ENCODE measurements at regions not wholly inside any gene's neighbourhood (a gene's known extent, or its start where the extent isn't known, plus 50 kb on each side); places are given as distances from the start of the nearest gene placed in this dataset.

DNA sequence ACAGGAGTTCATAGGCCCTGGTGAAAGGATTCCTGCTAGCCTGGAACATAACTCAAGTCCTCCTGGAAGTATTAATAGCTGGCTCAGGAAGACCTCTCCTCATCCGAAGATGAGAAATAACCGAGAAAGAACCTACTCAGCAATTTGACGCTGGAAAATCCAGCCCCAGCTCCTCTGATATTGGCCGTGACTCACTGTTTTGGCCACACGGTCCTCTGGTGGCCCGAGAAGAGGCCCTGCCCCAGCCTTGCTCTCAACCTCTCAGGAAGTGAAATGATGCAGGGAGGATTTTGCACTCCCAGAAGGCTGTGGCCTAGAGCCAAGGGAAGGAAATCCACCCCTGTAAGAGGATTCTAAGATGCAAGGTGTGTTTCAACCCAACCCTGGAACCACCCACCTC lies 121.6 kb downstream of the MTPAP start:
- no peak for DNase-seq (ENCODE audit: extremely low spot score, unreplicated experiment)
- H3K9me3 Mint-ChIP-seq, result peaks cover 12% of the 10 kb centered on the region
- no peak overlapping the region for H3K27ac Mint-ChIP-seq
- peaks cover 27% of the 10 kb centered on the region for H3K4me1 Mint-ChIP-seq (ENCODE audit: unreplicated experiment)
- TF ChIP-seq, protein P1, sequence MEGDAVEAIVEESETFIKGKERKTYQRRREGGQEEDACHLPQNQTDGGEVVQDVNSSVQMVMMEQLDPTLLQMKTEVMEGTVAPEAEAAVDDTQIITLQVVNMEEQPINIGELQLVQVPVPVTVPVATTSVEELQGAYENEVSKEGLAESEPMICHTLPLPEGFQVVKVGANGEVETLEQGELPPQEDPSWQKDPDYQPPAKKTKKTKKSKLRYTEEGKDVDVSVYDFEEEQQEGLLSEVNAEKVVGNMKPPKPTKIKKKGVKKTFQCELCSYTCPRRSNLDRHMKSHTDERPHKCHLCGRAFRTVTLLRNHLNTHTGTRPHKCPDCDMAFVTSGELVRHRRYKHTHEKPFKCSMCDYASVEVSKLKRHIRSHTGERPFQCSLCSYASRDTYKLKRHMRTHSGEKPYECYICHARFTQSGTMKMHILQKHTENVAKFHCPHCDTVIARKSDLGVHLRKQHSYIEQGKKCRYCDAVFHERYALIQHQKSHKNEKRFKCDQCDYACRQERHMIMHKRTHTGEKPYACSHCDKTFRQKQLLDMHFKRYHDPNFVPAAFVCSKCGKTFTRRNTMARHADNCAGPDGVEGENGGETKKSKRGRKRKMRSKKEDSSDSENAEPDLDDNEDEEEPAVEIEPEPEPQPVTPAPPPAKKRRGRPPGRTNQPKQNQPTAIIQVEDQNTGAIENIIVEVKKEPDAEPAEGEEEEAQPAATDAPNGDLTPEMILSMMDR (conservative IDR thresholded peaks at IDR 0.05), result no peak
- peaks cover 3% of the 10 kb centered on the region for H3K36me3 Mint-ChIP-seq
- no peak overlapping the region for H3K4me3 Mint-ChIP-seq
- no peaks in the 10 kb centered on the region for H3K27me3 Mint-ChIP-seq

DNA sequence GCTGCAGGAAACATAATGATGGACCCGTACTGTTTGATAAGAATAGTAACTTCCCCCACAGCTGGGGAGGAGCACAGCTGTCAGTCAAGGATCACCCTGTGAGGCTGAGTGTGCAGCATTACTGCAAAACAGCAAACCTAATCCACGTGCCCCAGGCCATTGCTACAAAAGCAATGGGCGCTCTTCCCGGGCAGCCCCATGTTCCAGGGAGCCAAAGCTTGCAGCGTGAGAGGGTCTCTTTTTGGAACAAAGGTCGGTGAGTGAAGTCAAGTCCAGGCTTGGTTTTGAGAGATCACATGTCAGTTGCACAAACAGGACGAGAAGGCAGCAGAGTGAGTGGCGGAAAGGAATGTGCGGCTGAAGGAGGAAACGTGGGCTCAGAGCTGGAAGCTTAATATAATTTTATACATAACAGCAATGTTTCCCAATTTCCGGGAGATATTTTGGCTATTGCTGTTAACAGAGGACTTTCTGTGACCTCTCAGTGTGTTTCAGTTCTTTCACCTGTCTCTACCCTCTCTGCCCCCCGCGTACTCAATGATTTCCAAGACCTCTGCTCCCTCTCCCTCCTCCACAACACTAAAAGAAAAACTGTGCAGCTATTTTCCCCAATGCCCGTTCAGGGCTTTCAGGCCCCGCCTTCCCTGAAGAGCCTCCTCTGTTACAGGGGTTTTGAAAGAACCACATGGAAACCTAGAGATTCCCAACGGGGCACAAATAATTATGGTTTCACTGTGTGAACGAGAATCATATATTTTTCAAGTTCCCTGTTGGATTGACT lies 128.9 kb downstream of the MTPAP start:
- Mint-ChIP-seq H3K4me1 (ENCODE audit: unreplicated experiment) (peaks cover 21% of the 10 kb centered on the region), H3K9me3 (peaks cover 6% of the 10 kb centered on the region), H3K36me3 (no peaks in the 10 kb centered on the region), H3K27ac (no peak overlapping the region), H3K27me3 (no peaks in the 10 kb centered on the region), H3K4me3 (peak overlapping the region; percentile 74)
- TF ChIP-seq, protein P1 (conservative IDR thresholded peaks at IDR 0.05), result no peak
- no peak for DNase-seq (ENCODE audit: extremely low spot score, unreplicated experiment)

DNA sequence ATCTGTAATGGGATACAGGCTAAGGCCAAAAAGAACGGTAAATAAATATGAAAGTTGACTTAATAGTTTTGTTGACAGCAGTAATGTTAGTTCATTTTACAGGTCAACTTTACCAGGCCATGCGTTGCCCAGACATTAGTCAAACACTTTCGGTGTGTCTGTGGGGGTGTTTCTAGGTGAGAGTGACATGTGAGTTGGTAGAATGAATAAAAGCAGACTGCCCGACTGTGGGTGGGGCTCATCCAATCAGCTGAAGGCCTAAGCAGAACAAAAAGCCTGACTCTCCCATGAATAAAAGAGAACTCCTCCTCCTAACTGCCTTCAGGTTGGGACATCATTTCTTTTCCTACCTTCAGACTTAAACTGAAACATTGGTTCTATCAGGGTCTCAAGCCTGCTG lies 132.3 kb downstream of the MTPAP start:
- H3K27me3 Mint-ChIP-seq, result peaks cover 2% of the 10 kb centered on the region
- H3K9me3 Mint-ChIP-seq, result no peaks in the 10 kb centered on the region
- no peaks in the 10 kb centered on the region for H3K36me3 Mint-ChIP-seq
- TF ChIP-seq, protein P1 (conservative IDR thresholded peaks at IDR 0.05), result no peak
- H3K27ac Mint-ChIP-seq, result no peak overlapping the region
- no peak for DNase-seq (ENCODE audit: extremely low spot score, unreplicated experiment)
- peaks cover 16% of the 10 kb centered on the region for H3K4me1 Mint-ChIP-seq (ENCODE audit: unreplicated experiment)
- no peak overlapping the region for H3K4me3 Mint-ChIP-seq

DNA sequence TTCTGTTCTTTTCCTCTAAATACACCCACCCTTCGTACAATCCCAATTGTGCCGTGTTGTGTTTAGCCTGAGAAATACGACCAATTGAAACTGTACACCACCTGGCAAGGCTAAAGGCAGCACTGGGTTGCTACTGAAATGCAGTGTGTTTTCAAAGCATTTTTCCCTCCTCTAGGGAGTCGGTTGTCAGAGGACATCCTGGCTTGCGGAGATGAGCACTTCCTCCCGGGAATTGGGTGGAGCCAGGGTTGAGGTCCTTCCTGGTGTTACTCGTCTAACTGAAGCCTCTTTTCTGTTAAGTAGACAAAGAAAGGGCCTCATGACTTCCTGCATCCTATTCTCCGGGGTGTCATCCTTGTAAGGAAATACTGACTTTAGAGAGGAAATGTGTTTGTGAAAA lies 133.5 kb downstream of the MTPAP start:
- DNase-seq (ENCODE audit: extremely low spot score, unreplicated experiment), result no peak

DNA sequence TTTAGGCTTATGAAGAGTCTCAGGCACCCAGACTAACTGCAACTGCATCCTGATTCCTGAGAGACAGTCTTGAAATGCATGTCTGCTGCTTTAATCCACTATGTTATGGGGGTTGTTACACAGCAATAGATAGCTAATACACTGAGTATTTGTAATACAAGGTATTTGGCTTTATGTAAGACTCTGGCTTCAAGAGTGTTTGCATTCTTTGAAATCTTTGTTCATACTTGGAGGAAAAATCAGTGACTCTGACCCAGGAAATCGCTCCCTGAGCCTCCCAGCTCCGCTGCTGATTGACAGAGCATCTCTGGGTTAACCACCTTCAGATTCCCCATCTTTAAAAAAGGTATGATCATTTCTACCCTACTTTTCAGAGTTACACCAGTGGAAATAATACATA lies 133.9 kb downstream of the MTPAP start:
- Mint-ChIP-seq H3K4me3 (no peak overlapping the region), H3K9me3 (no peaks in the 10 kb centered on the region), H3K36me3 (no peaks in the 10 kb centered on the region), H3K27ac (no peak overlapping the region), H3K4me1 (ENCODE audit: unreplicated experiment) (peaks cover 11% of the 10 kb centered on the region), H3K27me3 (peaks cover 2% of the 10 kb centered on the region)
- no peak for DNase-seq (ENCODE audit: extremely low spot score, unreplicated experiment)
- TF ChIP-seq, protein P1 (conservative IDR thresholded peaks at IDR 0.05), result no peak

More for the DNA sequence above, 133.5 kb downstream of the MTPAP start:
- Mint-ChIP-seq H3K9me3 (no peaks in the 10 kb centered on the region), H3K4me3 (no peak overlapping the region), H3K36me3 (no peaks in the 10 kb centered on the region), H3K4me1 (ENCODE audit: unreplicated experiment) (peaks cover 16% of the 10 kb centered on the region), H3K27me3 (peaks cover 2% of the 10 kb centered on the region), H3K27ac (no peak overlapping the region)
- TF ChIP-seq, protein P1 (conservative IDR thresholded peaks at IDR 0.05), result no peak

All from type B pancreatic cell (in vitro differentiated cells).